ENCODE measurements at regions not wholly inside any gene's neighbourhood (a gene's known extent, or its start where the extent isn't known, plus 50 kb on each side); places are given as distances from the start of the nearest gene placed in this dataset.

- no peak for DNase-seq (ENCODE audit: low spot score)
These were observed 466.5 kb downstream of the TXNL1 start for GRCh38 chr18:56171848-56172247.

- no peak for DNase-seq (ENCODE audit: low spot score)
These were observed 470.2 kb downstream of the TXNL1 start for GRCh38 chr18:56168049-56168781.

GRCh38 chr18:56167366-56167765 is 471.0 kb downstream of the TXNL1 start:
- no peak for DNase-seq (ENCODE audit: low spot score)

- DNase-seq (ENCODE audit: low spot score): no peak
These were observed 471.5 kb downstream of the TXNL1 start for GRCh38 chr18:56166914-56167313.

- DNase-seq (ENCODE audit: low spot score): no peak
These were observed 472.6 kb downstream of the TXNL1 start for GRCh38 chr18:56165601-56166355.

GRCh38 chr18:56162311-56163265 is 475.8 kb downstream of the TXNL1 start:
- no peak for DNase-seq (ENCODE audit: low spot score)

- no peak for DNase-seq (ENCODE audit: low spot score)
These were observed 476.7 kb downstream of the TXNL1 start for GRCh38 chr18:56161566-56162260.

GRCh38 chr18:56158676-56159075 is 479.7 kb downstream of the TXNL1 start:
- DNase-seq (ENCODE audit: low spot score): no peak

- no peak for DNase-seq (ENCODE audit: low spot score)
These were observed 480.9 kb downstream of the TXNL1 start for GRCh38 chr18:56157541-56157940.

- DNase-seq (ENCODE audit: low spot score): no peak
These were observed 485.7 kb downstream of the TXNL1 start for GRCh38 chr18:56152551-56153310.

- DNase-seq (ENCODE audit: low spot score): no peak
These were observed 490.0 kb downstream of the TXNL1 start for GRCh38 chr18:56148373-56148772.

- no peak for DNase-seq (ENCODE audit: low spot score)
These were observed 491.8 kb downstream of the TXNL1 start for GRCh38 chr18:56146565-56146964.

- no peak for DNase-seq (ENCODE audit: low spot score)
These were observed 496.4 kb downstream of the TXNL1 start for GRCh38 chr18:56142001-56142400.

GRCh38 chr18:56139792-56140254 is 498.6 kb downstream of the TXNL1 start:
- no peak for DNase-seq (ENCODE audit: low spot score)

- no peak for DNase-seq (ENCODE audit: low spot score)
These were observed 499.0 kb downstream of the TXNL1 start for GRCh38 chr18:56139372-56139771.

- DNase-seq (ENCODE audit: low spot score): no peak
These were observed 502.3 kb downstream of the TXNL1 start for GRCh38 chr18:56136105-56136504.

- no peak for DNase-seq (ENCODE audit: low spot score)
These were observed 507.9 kb downstream of the TXNL1 start for GRCh38 chr18:56130481-56130880.

- no peak for DNase-seq (ENCODE audit: low spot score)
These were observed 510.1 kb downstream of the TXNL1 start for GRCh38 chr18:56128153-56128791.

GRCh38 chr18:56127322-56128099 is 510.9 kb downstream of the TXNL1 start:
- no peak for DNase-seq (ENCODE audit: low spot score)

GRCh38 chr18:56124186-56124585 is 514.2 kb downstream of the TXNL1 start:
- DNase-seq (ENCODE audit: low spot score): no peak
